ENCODE measurements at regions not wholly inside any gene's neighbourhood (a gene's known extent, or its start where the extent isn't known, plus 50 kb on each side); places are given as distances from the start of the nearest gene placed in this dataset.

DNA sequence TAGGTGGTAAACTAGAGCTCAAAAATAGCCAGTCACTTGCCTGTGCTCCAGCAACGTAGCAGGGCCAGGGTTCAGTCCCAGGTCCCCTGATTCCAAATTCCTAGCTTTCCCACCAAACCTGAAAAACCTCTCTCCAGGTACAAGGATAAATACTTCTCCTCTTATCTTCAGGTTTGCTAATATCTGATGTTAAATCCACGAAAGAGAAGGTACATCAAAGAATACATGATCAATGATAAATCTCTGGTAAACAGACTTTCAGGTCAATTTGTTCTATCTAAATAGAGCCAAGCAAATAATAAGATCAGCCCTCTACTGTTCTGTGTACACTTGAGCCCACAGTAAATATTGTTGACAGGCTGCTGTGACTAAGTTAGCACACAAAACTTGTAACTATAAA lies 52.1 kb upstream of the AKT3 start:
- TF ChIP-seq, protein P1, sequence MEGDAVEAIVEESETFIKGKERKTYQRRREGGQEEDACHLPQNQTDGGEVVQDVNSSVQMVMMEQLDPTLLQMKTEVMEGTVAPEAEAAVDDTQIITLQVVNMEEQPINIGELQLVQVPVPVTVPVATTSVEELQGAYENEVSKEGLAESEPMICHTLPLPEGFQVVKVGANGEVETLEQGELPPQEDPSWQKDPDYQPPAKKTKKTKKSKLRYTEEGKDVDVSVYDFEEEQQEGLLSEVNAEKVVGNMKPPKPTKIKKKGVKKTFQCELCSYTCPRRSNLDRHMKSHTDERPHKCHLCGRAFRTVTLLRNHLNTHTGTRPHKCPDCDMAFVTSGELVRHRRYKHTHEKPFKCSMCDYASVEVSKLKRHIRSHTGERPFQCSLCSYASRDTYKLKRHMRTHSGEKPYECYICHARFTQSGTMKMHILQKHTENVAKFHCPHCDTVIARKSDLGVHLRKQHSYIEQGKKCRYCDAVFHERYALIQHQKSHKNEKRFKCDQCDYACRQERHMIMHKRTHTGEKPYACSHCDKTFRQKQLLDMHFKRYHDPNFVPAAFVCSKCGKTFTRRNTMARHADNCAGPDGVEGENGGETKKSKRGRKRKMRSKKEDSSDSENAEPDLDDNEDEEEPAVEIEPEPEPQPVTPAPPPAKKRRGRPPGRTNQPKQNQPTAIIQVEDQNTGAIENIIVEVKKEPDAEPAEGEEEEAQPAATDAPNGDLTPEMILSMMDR (IDR thresholded peaks at IDR 0.05; ENCODE audit: low read length) = no peak
- TF ChIP-seq EZH2 (optimal IDR thresholded peaks at IDR 0.05; ENCODE audit: low read depth, low read length) = no peak

Data from MM.1S (cell line).